Osteocyte (in vitro differentiated cells): ENCODE measurements at regions not wholly inside any gene's neighbourhood (a gene's known extent, or its start where the extent isn't known, plus 50 kb on each side); places are given as distances from the start of the nearest gene placed in this dataset.

Source experiments
- DNase-seq: peaks from one replicate; pipeline ENCODE4 v3.0.0; 2021; ENCODE audit warnings: mixed read lengths; ENCODE audit not compliant: unreplicated experiment; ENCODE audit errors: extremely low spot score
- H3K27ac Mint-ChIP-seq: one replicate; pipeline ENCODE4 v1.8.0; 2021; ENCODE audit warnings: mild to moderate bottlenecking, mixed read lengths; ENCODE audit not compliant: unreplicated experiment
- H3K27me3 Mint-ChIP-seq: one replicate; pipeline ENCODE4 v1.8.0; 2021; ENCODE audit warnings: mixed read lengths; ENCODE audit not compliant: unreplicated experiment
- H3K36me3 Mint-ChIP-seq: one replicate; pipeline ENCODE4 v1.8.0; 2021; ENCODE audit warnings: mixed read lengths; ENCODE audit not compliant: unreplicated experiment
- H3K4me1 Mint-ChIP-seq: one replicate; pipeline ENCODE4 v1.8.0; 2021; ENCODE audit warnings: mixed read lengths; ENCODE audit not compliant: unreplicated experiment
- H3K4me3 Mint-ChIP-seq: one replicate; pipeline ENCODE4 v1.8.0; 2021; ENCODE audit warnings: mild to moderate bottlenecking, moderate library complexity, mixed read lengths; ENCODE audit not compliant: unreplicated experiment
- H3K9me3 Mint-ChIP-seq: one replicate; pipeline ENCODE4 v1.8.0; 2021; ENCODE audit warnings: mixed read lengths; ENCODE audit not compliant: unreplicated experiment
- TF ChIP-seq, protein P1 (sequence below): fragments of 200-600 bp; sonication (generic); IDR thresholded peaks from 2 replicates; pipeline ENCODE4 v1.5.0; 2021; ENCODE audit warnings: antibody characterized with exemption, mild to moderate bottlenecking, moderate library complexity

DNA sequence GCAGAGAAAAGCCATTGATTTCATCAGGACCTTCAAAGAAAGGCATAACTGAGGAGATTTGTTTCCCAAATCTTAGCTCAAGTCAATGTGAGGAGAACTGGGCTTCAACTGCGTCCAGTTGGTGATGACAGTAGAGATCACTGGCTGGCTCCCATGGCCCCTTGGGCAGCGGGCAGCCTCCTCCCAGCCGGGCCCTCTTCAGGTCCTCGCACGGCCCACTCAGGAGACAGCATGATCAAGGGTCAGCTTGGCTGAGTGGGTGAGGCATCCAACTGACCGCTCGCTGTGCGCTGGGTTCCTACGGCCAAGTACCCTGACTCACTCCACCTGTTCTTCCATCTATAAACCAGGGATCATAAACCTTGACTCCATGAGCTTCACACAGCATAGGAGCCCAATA, 274.0 kb downstream of the NSG2 start:
- peaks cover 8% of the 10 kb centered on the region for H3K4me1 Mint-ChIP-seq
- no peaks in the 10 kb centered on the region for H3K9me3 Mint-ChIP-seq
- H3K27ac Mint-ChIP-seq: no peak overlapping the region
- H3K27me3 Mint-ChIP-seq: peaks cover 52% of the 10 kb centered on the region
- no peaks in the 10 kb centered on the region for H3K36me3 Mint-ChIP-seq
- TF ChIP-seq, protein P1, sequence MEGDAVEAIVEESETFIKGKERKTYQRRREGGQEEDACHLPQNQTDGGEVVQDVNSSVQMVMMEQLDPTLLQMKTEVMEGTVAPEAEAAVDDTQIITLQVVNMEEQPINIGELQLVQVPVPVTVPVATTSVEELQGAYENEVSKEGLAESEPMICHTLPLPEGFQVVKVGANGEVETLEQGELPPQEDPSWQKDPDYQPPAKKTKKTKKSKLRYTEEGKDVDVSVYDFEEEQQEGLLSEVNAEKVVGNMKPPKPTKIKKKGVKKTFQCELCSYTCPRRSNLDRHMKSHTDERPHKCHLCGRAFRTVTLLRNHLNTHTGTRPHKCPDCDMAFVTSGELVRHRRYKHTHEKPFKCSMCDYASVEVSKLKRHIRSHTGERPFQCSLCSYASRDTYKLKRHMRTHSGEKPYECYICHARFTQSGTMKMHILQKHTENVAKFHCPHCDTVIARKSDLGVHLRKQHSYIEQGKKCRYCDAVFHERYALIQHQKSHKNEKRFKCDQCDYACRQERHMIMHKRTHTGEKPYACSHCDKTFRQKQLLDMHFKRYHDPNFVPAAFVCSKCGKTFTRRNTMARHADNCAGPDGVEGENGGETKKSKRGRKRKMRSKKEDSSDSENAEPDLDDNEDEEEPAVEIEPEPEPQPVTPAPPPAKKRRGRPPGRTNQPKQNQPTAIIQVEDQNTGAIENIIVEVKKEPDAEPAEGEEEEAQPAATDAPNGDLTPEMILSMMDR: no peak
- H3K4me3 Mint-ChIP-seq: no peak overlapping the region
- no peak for DNase-seq

DNA sequence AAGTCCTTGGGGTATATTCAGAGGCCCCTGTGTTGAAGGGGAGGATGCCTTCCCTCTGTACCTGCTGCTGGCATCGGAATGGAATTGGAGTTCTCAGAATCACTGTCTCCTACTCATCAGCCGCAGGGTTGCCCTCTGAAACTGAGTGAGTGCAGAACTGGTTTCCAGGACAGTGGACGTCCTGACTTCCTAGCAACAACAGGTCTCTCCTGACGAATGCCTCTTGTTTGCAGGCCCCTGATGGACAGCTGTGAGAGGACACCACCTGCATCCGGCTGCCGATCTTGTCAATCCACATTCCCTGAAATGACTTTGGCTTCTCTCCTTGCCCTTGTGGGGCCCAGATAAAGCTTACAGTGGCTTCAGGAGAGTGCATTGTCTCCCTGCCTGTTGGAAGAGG, 274.5 kb downstream of the NSG2 start:
- no peaks in the 10 kb centered on the region for H3K36me3 Mint-ChIP-seq
- H3K9me3 Mint-ChIP-seq: no peaks in the 10 kb centered on the region
- no peak for DNase-seq
- H3K27me3 Mint-ChIP-seq: peaks cover 56% of the 10 kb centered on the region
- H3K4me3 Mint-ChIP-seq: no peak overlapping the region
- TF ChIP-seq, protein P1: no peak
- no peak overlapping the region for H3K27ac Mint-ChIP-seq
- H3K4me1 Mint-ChIP-seq: peaks cover 8% of the 10 kb centered on the region

DNA sequence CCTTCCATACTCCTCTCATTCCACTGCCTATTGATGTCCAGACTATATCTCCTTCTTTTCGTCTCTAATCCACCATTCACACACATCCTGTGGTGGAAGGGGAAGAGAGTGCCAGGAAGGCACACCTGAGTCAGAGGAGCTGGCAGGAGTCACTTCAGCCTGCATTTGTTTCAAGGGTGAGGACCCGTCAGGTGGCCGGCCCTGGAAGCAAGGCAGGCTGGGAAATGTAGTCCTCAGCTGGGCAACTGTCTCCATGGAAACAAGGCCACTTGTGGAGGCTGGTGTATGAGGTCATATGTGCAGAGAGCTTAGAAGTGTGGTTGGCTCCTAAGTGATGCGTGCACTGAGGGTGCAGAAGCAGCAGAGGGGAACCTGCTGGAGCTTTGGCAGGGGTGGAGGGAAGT, 278.4 kb downstream of the NSG2 start:
- Mint-ChIP-seq H3K9me3 (no peaks in the 10 kb centered on the region), H3K4me1 (peaks cover 6% of the 10 kb centered on the region), H3K36me3 (no peaks in the 10 kb centered on the region), H3K27me3 (peaks cover 48% of the 10 kb centered on the region), H3K27ac (no peak overlapping the region), H3K4me3 (no peak overlapping the region)
- no peak for DNase-seq
- TF ChIP-seq, protein P1: no peak

DNA sequence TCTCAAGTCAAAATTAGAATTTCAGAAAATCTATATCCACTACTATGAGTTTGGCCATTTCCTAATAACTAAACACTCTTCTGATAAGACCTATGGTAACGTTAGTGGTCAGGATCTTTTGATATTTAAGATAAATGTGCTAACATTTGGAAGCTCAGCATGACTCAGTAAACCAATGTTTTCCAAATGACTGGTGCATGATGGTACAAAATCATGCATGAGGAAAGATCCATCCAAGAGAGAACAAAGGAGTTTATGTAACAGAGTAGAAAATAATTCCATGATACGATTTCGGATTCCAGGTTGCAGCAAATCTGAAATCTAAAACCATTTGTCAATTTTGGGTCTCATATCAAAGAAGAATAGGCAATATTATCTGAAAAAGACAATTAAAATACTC, 279.2 kb downstream of the NSG2 start:
- H3K4me1 Mint-ChIP-seq: peaks cover 7% of the 10 kb centered on the region
- H3K36me3 Mint-ChIP-seq: no peaks in the 10 kb centered on the region
- peaks cover 43% of the 10 kb centered on the region for H3K27me3 Mint-ChIP-seq
- no peaks in the 10 kb centered on the region for H3K9me3 Mint-ChIP-seq
- H3K4me3 Mint-ChIP-seq: no peak overlapping the region
- no peak for DNase-seq
- H3K27ac Mint-ChIP-seq: no peak overlapping the region
- TF ChIP-seq, protein P1: no peak

DNA sequence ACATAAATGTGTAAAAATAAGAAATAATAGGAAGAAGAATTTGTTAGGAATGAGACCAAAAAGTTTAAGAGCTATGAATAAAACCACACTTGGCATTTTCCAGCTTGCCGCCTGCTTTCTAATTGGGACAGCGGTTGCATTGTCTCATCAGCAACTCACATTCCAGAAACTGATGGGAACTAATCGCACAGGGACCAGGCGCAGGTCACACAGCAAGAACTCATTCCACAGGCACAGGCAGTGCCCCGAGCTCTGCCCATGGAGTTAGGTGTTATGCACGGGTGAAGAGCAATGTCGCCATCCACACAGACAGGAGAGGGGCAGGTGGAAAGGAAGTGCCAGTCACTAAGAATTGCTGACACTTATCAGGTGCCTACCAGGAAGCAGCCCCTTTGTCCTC, 279.9 kb downstream of the NSG2 start:
- Mint-ChIP-seq H3K4me1 (peaks cover 10% of the 10 kb centered on the region), H3K27me3 (peaks cover 46% of the 10 kb centered on the region), H3K27ac (no peak overlapping the region), H3K4me3 (no peak overlapping the region), H3K36me3 (no peaks in the 10 kb centered on the region), H3K9me3 (no peaks in the 10 kb centered on the region)
- DNase-seq: no peak
- TF ChIP-seq, protein P1: no peak
